ENCODE measurements at regions not wholly inside any gene's neighbourhood (a gene's known extent, or its start where the extent isn't known, plus 50 kb on each side); places are given as distances from the start of the nearest gene placed in this dataset.

DNA sequence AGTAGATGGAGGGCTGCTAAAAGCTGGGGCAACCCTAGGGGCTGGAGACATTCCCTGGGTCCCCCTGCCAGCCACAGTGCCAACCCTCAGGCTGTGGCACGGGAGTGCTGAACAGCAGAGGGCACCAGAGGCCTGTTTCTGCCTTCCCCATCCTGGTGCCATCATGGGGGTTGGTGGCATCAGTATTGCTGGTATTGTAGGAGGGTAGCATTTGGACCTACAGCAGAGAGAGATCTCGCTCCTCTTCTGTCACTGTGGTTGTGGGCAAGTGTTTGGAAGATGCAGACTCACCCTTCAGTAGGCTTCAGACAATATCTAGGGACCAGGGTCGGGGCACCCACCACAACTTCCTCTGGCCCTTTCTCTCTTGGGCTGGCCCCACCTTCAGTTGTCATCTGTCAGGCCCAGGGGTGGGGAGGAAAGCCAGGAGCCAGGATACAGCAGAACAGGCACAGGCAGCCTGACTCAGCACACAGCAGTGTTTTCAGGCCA, 123.5 kb downstream of the RPLP1 start:
- Histone ChIP-seq H3K36me3 (no peaks in the 10 kb centered on the region), H3K27me3 (peaks cover 9% of the 10 kb centered on the region), H3K4me1 (no peaks in the 10 kb centered on the region), H3K9me3 (no peaks in the 10 kb centered on the region), H3K27ac (no peak overlapping the region), H3K4me3 (no peak overlapping the region)
- TF ChIP-seq, protein P1, sequence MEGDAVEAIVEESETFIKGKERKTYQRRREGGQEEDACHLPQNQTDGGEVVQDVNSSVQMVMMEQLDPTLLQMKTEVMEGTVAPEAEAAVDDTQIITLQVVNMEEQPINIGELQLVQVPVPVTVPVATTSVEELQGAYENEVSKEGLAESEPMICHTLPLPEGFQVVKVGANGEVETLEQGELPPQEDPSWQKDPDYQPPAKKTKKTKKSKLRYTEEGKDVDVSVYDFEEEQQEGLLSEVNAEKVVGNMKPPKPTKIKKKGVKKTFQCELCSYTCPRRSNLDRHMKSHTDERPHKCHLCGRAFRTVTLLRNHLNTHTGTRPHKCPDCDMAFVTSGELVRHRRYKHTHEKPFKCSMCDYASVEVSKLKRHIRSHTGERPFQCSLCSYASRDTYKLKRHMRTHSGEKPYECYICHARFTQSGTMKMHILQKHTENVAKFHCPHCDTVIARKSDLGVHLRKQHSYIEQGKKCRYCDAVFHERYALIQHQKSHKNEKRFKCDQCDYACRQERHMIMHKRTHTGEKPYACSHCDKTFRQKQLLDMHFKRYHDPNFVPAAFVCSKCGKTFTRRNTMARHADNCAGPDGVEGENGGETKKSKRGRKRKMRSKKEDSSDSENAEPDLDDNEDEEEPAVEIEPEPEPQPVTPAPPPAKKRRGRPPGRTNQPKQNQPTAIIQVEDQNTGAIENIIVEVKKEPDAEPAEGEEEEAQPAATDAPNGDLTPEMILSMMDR (IDR thresholded peaks at IDR 0.05): peak in 3 of 4 experiments; percentile 51 to 75 (median 62)
- TF ChIP-seq POLR2AphosphoS5 (IDR thresholded peaks at IDR 0.05): no peak
- ATAC-seq: peak; percentile 31
- WGBS, 2 donors (ENCODE audit: low coverage in 1 of 2): 100% methylated on average over 1 of the region's 3 CpGs; no CpG with 5 or more reads in 1 of the 2 donors

DNA sequence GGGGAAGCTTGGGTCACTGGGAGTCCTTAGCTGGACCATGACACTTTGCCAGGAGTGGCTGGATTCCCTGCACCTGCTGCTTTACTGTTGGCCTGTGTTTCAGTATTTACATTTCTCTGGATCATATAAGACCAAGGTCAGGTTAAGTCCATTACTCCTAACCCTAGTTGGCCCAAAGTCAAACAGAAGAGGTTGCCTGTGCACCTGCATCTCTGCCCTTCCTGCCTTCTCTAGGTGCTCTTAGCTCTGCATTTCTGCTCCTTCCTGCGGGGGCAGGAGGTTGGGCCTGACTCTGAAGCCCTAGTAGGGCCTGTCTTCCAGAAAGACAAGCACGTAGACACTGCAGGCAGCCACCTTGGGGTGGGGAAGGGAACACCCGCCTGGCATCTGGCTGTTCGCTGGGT, 124.3 kb downstream of the RPLP1 start:
- Histone ChIP-seq H3K27me3 (peaks cover 9% of the 10 kb centered on the region), H3K9me3 (no peaks in the 10 kb centered on the region), H3K27ac (no peak overlapping the region), H3K4me3 (no peak overlapping the region), H3K36me3 (no peaks in the 10 kb centered on the region), H3K4me1 (no peaks in the 10 kb centered on the region)
- ATAC-seq: no peak
- TF ChIP-seq, protein P1 (IDR thresholded peaks at IDR 0.05): no peak
- TF ChIP-seq EP300 (IDR thresholded peaks at IDR 0.05) (no peak), POLR2AphosphoS5 (IDR thresholded peaks at IDR 0.05) (no peak), POLR2A (IDR thresholded peaks at IDR 0.05) (no peak)
- WGBS, 2 donors (ENCODE audit: low coverage in 1 of 2): 87 to 93% methylated on average over 3 of the region's 4 CpGs

DNA sequence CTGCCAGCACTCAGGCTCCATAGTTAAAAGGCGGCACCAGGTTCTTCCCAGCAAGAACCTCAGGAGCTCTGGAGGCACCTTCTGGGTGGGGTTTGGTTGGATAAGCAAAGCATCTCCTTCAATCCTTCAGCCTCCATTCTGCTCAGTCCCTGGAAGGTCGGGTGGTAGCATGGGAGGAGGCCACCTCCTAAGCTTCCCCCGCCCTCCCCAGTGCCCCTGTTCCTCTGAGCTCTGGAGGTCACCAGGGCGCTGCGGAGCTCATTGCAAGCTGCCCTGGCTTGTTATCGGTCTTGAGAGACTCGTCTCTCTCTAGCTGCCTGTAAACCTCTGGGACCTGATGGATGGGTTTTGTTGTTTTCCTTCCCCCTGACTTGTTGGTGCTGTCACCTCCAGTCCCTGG, 124.8 kb downstream of the RPLP1 start:
- no peak overlapping the region for H3K4me3 ChIP-seq
- H3K9me3 ChIP-seq: no peaks in the 10 kb centered on the region
- H3K36me3 ChIP-seq: no peaks in the 10 kb centered on the region
- no peak overlapping the region for H3K27ac ChIP-seq
- TF ChIP-seq, protein P1 (IDR thresholded peaks at IDR 0.05): no peak
- WGBS, 2 donors (ENCODE audit: low coverage in 1 of 2): 71 to 100% methylated on average over 2 to 6 of the region's 7 CpGs
- no peak for ATAC-seq
- no peaks in the 10 kb centered on the region for H3K4me1 ChIP-seq
- H3K27me3 ChIP-seq: peaks cover 9% of the 10 kb centered on the region

DNA sequence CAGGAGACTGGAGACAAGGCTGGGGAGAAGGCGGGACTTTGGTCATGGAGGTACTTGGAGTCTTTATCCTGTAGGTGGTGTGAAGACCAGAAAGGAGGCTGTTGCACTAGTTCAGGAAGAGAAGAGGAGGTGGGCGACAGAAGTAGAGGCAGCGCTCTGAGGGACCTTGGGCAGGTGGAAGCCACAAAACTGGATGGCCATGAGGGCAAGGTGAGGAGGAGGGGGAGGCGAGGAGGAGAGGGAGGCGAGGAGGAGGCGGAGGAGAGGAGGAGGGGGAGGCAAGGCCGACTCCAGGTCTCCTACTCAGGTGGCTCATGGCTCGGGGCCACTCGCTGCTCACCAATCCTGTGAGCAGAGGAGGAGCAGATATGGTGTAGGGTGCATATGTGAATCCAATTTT, 125.6 kb downstream of the RPLP1 start:
- H3K36me3 ChIP-seq: no peaks in the 10 kb centered on the region
- H3K9me3 ChIP-seq: no peaks in the 10 kb centered on the region
- TF ChIP-seq, protein P1 (IDR thresholded peaks at IDR 0.05): no peak
- no peak for TF ChIP-seq POLR2A (IDR thresholded peaks at IDR 0.05)
- no peak for ATAC-seq
- H3K27me3 ChIP-seq: peaks cover 9% of the 10 kb centered on the region
- H3K27ac ChIP-seq: no peak overlapping the region
- 89 to 93% methylated on average over 3 to 9 of the region's 9 CpGs for WGBS, 2 donors (ENCODE audit: low coverage in 1 of 2)
- H3K4me3 ChIP-seq: no peak overlapping the region
- H3K4me1 ChIP-seq: no peaks in the 10 kb centered on the region

GRCh38 chr15:69578787-69579583, 126.4 kb downstream of the RPLP1 start:
- Histone ChIP-seq H3K4me1 (no peaks in the 10 kb centered on the region), H3K27ac (no peak overlapping the region), H3K9me3 (no peaks in the 10 kb centered on the region), H3K4me3 (no peak overlapping the region), H3K36me3 (no peaks in the 10 kb centered on the region), H3K27me3 (peaks cover 9% of the 10 kb centered on the region)
- WGBS, 2 donors (ENCODE audit: low coverage in 1 of 2): 74 to 100% methylated on average over 2 to 8 of the region's 15 CpGs
- TF ChIP-seq POLR2A (IDR thresholded peaks at IDR 0.05): no peak
- no peak for TF ChIP-seq EP300 (IDR thresholded peaks at IDR 0.05)
- TF ChIP-seq POLR2AphosphoS5 (IDR thresholded peaks at IDR 0.05): no peak
- TF ChIP-seq, protein P1 (IDR thresholded peaks at IDR 0.05): no peak
- ATAC-seq: peak; percentile 19

Data from gastroesophageal sphincter (tissue), 4 donors.